Prostate gland (tissue), 2 donors: ENCODE measurements at regions not wholly inside any gene's neighbourhood (a gene's known extent, or its start where the extent isn't known, plus 50 kb on each side); places are given as distances from the start of the nearest gene placed in this dataset.

Source experiments
- CTCF ChIP-seq, 4 experiments: fragments of 200-600 bp in 2 of 4; fragments of 450-650 bp in 2 of 4; sonication (generic) in 2 of 4; IDR thresholded peaks; 1 replicate in 3 of 4; 2 replicates in 1 of 4; pipeline ENCODE4 v1.5.1; 2016 to 2019; ENCODE audit warnings: antibody characterized with exemption in 4 of 4, mild to moderate bottlenecking in 2 of 4, moderate library complexity in 2 of 4
- POLR2A ChIP-seq: fragments of 450-650 bp; IDR thresholded peaks from one replicate; pipeline ENCODE4 v1.6.1; 2016; ENCODE audit warnings: antibody characterized with exemption, mild to moderate bottlenecking
- POLR2AphosphoS5 ChIP-seq: sonication (generic); formaldehyde crosslinking; IDR thresholded peaks from one replicate; pipeline ENCODE4 v1.6.1; 2017; ENCODE audit warnings: antibody characterized with exemption

DNA sequence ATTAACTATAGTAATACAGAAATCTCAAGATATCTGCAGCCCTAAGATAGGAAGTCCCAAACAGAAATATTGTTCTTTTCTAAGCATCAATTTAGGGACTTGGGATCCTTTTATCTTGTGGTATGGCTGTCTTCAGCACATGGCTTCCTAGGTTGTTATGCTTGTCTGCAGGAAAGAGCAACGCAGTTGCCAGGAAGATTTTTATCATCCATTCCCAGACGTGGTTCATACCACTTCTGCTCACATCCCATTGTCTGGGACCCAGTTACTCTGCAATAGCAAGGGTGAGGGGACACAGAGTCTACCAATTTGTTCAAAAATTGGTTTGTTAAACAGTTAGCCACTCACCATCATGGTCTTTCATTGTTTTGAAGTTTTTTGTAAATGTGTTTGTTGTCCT, 85.6 kb upstream of the RXFP2 start:
- TF ChIP-seq POLR2A (no peak), CTCF (IDR thresholded peaks at IDR 0.05) (no peak), POLR2AphosphoS5 (no peak)
